GM12891 (cell line): ENCODE measurements at regions not wholly inside any gene's neighbourhood (a gene's known extent, or its start where the extent isn't known, plus 50 kb on each side); places are given as distances from the start of the nearest gene placed in this dataset.

Experiments
- POLR2A ChIP-seq: IDR thresholded peaks from 2 replicates; pipeline ENCODE4 v1.6.1; 2011; ENCODE audit warnings: low read depth, low read length, control low read depth
- POLR2AphosphoS5 ChIP-seq: IDR thresholded peaks from 2 replicates; pipeline ENCODE4 v1.6.1; 2011; ENCODE audit warnings: low read depth, low read length, control low read depth

GRCh38 chr9:106684940-106685695, 177.8 kb upstream of the ZNF462 start:
- TF ChIP-seq POLR2AphosphoS5: no peak
- TF ChIP-seq POLR2A: no peak
